GM13977 (cell line): ENCODE measurements at regions not wholly inside any gene's neighbourhood (a gene's known extent, or its start where the extent isn't known, plus 50 kb on each side); places are given as distances from the start of the nearest gene placed in this dataset.

ENCODE experiments used
- DNase-seq: peaks from one replicate; pipeline ENCODE4 v3.0.0; 2012; ENCODE audit warnings: low spot score
- in situ Hi-C: fragments of 300-500 bp; cut with MboI; formaldehyde crosslinking; loops from one replicate; pipeline ENCODE4 v1.12.0; 2022; ENCODE audit warnings: low sequenced_read_pairs, low pct_unique_long_range_greater_than_20kb, mixed read lengths, inconsistent platforms; ENCODE audit not compliant: unreplicated experiment
- TF ChIP-seq, protein P1 (sequence below): IDR thresholded peaks from 2 replicates; pipeline ENCODE4 v1.5.1; 2012; ENCODE audit warnings: mild to moderate bottlenecking, control low read depth; ENCODE audit not compliant: insufficient read depth; ENCODE audit errors: extremely low read depth, missing control alignments

GRCh38 chr3:139103484-139103883, 58.8 kb upstream of the PRR23C start:
- DNase-seq, result no peak
- TF ChIP-seq, protein P1, sequence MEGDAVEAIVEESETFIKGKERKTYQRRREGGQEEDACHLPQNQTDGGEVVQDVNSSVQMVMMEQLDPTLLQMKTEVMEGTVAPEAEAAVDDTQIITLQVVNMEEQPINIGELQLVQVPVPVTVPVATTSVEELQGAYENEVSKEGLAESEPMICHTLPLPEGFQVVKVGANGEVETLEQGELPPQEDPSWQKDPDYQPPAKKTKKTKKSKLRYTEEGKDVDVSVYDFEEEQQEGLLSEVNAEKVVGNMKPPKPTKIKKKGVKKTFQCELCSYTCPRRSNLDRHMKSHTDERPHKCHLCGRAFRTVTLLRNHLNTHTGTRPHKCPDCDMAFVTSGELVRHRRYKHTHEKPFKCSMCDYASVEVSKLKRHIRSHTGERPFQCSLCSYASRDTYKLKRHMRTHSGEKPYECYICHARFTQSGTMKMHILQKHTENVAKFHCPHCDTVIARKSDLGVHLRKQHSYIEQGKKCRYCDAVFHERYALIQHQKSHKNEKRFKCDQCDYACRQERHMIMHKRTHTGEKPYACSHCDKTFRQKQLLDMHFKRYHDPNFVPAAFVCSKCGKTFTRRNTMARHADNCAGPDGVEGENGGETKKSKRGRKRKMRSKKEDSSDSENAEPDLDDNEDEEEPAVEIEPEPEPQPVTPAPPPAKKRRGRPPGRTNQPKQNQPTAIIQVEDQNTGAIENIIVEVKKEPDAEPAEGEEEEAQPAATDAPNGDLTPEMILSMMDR, result no peak
- in situ Hi-C loops, result loop anchor here (25.0 kb wide), 1 partner anchor 234 kb away; the partner anchor contains the start of gene MRPS22

DNA sequence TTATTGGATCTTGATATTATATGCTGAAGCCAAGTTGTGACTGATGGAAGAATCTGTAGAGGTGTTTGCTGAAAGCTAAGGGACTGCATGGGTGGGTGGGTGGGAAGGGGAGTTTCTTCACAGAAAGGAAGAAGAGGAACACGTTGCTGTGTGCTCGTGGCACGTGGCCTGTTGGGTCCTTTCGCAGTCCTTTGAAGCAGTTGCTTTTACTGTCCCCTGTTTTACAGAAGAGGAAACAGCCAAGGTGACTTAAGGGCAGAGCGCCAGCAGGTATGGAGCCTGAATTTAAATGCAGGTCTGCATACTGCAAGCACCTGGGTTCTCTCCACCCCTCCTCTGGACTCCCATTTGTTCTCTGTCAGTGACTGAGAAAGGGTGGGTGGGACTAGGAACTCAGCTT, 59.4 kb upstream of the PRR23C start:
- no peak for DNase-seq
- TF ChIP-seq, protein P1, result no peak
- in situ Hi-C loops, result loop anchor here (25.0 kb wide), 1 partner anchor 233 kb away; the partner anchor contains the start of gene MRPS22

DNA sequence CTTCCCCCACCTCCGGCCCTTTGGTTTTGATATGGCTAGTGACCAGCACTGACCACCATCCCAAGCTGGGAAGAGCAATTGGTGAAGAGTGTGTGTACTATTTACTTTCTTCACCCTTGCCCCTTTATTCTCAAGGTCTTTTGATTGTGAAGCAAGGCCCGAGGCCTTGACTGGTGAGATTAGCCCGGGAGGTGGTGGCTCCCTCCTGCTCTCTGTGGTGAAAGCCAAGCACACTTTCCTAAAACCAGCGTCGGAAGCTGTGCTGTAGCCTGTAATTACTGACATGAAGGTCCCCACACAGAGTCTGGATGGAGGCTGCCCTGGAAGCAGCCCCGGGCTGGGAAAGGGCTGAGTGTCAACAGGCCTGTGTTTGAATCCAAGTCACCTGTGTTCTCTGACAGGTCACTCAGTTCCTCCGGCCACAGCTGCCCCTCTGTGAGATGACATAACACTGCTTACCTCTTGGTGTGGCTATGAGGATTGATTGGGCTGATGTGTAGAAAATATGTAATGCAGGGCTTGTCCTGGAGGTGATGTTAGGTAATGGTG, 60.5 kb upstream of the PRR23C start:
- no peak for DNase-seq
- TF ChIP-seq, protein P1, result no peak
- in situ Hi-C loops, result loop anchor here (25.0 kb wide), 1 partner anchor 232 kb away; the partner anchor contains the start of gene MRPS22

- TF ChIP-seq, protein P1, result no peak
- DNase-seq, result no peak
- in situ Hi-C loops, result loop anchor here (25.0 kb wide), 1 partner anchor 231 kb away; the partner anchor contains the start of gene MRPS22
Observed at GRCh38 chr3:139106013-139106932, 61.6 kb upstream of the PRR23C start.

DNA sequence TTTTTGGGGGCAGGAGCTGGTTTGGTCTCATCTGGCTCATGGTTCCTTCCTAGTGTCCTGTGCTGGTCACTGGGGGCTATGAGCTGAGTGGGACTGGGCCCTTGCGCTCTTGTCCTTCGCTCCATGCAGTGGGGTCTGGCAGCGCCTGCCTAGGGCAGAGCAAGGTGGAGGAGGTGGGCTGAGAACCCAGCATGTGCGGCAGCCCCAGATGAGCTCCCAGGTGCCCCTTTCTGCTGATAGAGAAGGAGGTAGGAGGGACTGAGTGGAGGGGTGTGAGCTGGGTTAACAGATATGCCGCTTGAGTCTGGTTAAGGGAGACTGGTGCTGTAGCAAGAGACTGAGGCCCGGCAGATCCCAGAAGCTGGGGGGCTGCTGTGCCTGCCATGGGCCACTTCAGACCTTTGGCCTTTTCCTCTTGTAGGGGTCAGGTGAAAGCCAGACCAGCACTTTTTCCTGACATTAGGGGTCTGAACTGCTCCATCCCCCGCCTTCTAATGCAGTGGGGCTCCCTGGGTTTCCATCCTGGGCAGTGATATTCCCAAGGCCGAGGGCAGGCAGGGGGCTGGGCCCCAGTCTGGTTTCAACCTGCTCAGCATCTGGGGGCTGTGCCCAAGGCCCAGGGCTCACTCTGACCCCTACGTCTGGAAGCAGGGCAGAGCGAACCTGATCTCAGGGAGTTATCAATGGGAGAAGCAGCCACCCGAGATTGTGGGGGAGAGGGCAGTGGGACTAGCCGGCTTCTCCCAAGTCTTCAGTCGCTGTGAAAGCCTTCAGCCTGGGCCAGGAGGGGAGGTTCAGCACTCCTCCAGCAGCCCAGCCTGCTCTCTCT, 62.9 kb upstream of the PRR23C start:
- in situ Hi-C loops, result loop anchor here (25.0 kb wide), 1 partner anchor 230 kb away; the partner anchor contains the start of gene MRPS22
- DNase-seq, result no peak
- TF ChIP-seq, protein P1, result no peak
